HG03442 (cell line): ENCODE measurements at regions not wholly inside any gene's neighbourhood (a gene's known extent, or its start where the extent isn't known, plus 50 kb on each side); places are given as distances from the start of the nearest gene placed in this dataset.
A peak's percentile ranks its signal among the peaks of the same experiment; 100 is the strongest.

Source experiments
- ATAC-seq: cut with Tn5 transposase; IDR thresholded peaks from one replicate; pipeline ENCODE4 v1.9.1; 2021; ENCODE audit warnings: mild to moderate bottlenecking, moderate library complexity; ENCODE audit not compliant: unreplicated experiment

DNA sequence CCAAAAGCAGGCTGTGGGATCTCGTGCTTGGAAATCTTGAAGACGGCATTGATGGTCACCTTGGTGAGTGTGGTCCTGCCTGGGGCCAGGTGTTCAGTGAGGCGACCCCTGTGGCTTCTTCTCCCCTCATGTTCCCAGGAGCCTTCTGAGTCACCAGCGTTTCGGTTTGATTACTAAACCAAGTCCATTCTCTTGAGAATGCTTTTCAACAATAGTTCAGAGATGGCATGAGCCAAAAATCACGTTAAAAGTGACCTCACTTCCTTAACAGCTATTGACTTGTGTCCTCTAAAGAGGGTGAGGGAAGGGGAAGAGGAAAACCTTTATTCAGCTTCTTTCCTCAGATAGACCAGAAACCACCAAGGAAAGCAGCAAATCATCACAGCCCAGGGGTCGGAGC, 315.2 kb downstream of the GATA3 start:
- peak; percentile 81 for ATAC-seq

DNA sequence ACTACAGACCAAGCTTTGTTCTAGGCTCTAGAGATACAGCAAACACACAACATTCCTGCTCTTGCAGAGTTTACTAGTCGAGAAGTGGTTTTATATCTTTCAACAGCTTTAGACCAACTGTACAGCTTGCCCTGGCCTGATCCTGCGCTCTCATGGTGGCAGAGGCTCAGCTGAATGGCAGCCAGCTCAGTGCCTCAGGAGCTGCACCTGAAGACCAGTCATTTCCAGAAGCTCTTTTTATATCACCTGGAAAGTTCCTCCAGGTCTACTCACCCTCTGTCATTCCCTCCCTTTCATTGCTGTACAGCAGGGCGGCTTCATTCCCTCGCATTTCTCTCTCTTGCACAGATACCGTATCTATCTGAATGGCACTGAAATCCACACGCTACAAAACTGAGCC, 319.8 kb downstream of the GATA3 start:
- no peak for ATAC-seq

DNA sequence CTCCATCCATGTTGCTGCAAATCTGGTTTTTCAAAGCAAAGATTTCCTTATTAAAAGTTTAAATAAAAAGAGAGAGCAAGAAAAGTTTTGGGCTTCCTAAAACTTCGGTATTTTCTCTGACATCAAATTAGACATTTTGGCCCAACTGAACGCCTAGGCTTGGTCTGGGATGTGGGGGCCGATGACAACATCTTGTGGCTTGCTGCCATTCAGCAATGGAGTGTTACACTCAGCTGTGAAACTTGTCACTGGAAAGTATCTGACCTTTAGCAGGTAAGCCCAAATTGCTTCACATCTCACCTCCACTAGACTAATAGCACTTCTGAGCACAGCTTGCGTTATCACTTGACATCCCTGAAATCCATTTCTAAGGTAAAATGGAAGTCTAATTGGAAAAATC, 320.6 kb downstream of the GATA3 start:
- no peak for ATAC-seq

DNA sequence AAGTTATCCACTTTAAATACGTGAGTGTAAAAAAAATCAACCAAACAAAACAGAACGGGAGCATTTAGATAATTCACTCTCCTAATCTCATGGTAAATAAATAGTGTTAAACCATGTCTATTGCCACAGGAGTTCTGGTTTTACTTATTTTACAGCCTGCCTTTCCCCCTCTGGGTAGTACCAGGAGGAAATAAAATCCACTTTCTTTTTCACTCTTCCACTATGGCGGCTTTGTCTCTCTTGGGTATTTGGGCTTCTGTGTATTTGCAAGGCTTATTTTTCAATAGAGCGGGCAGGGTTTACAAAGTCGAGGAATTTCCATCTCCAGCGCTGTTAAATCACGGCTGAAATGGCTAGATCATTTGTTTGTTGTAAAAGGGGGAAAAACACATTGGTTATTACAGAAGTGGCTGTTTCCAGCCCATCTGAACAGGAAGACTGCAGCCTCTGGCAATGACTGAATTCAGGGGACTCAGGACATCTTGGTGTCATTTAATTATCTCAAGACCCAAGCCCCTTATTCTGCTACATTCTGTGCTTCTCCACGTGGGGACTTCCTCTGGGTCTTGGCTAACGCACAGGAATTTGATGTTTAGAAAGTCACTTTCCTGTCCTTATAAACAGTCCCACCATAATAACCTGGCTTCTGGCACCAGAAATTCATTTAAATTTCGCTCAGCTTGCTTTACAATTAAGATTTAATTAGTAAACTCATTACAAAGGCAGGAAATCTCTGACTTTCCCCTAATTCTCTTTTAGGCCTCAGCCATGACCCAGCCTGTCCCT, 323.9 kb downstream of the GATA3 start:
- no peak for ATAC-seq

DNA sequence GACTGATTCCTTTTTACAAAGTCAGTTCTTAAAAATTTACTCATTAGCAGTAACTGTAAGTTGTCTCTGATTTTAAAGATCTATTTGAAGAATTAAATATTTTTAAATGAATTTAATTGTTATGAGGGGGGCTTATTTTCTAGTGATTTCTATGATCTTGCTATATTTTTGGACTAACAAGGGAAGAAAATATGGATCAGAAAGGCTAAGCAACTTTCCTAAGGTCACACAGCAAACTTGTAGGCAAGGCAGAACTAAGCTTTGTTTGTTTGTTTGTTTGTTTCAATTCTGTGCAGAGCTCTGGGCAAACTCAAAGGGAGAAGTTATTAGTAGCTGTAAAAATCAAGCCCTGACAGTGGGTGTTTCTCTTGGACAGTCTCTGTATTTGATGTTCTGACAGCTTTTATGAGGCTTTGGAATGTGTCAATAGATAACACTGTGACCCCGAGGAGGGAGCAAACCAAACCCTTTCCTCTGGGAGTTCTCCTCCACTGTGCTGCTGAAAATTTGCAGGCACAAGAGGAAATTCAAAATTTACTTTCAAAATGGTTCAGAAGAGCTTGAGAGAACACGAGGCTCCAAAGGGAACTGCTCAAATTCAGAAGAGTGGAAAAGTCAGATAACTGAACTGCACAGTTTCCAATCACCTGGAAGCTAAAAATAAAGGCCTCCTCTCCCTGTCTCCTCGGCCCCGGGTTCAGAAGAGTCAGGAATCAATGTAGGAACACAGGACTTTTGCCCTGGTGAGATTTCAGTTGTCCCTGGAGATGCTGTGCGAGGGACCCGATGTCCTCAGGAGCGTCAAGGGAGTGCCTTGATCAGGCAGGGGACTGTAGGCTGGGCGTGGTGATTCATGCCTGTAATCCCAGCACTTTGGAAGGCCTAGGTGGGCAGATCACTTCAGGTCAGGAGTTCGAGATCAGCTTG, 325.7 kb downstream of the GATA3 start:
- ATAC-seq: no peak

- no peak for ATAC-seq
Measured at GRCh38 chr10:8380833-8381496, 326.5 kb downstream of the GATA3 start.

- no peak for ATAC-seq
Measured at GRCh38 chr10:8386781-8387180, 332.3 kb downstream of the GATA3 start.

DNA sequence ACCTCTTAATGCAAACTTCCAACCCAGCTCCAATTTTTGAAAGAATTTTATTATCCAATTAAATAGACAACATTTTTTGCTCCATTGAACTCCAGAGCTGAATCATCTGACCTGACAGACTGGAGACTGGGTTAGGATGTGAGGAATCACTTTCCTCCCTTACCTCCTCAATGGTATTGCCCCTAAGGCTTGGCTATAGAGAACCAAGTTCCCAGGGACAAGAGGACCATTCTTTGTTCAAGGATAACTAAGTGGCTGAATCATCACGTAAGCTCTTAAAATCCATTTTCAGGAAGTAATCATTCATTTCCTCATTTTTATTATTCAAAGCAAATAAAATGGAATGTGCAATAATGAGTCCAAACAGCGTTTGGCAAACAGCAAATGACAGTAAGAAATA, 335.1 kb downstream of the GATA3 start:
- ATAC-seq: no peak

DNA sequence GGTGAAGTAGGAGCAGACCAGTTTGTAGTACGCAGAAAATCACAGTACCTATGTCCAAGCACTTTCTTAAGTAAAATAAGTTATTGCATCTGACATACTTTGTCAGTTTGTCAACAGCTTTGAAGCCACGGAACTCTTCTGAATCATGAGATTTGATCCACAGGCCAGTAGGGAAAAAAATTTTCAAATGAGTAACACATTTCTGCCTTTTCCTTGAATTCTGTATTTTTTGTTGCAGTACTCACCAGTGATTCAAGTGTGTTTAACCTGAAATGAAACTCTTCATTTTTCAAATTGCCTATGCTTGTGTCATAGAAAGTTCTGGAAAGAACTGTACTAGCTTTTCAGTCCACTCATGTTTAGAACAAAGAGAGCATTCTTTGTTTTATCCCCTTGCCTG, 337.7 kb downstream of the GATA3 start:
- ATAC-seq: no peak

GRCh38 chr10:8393531-8393930, 339.0 kb downstream of the GATA3 start:
- ATAC-seq: no peak

DNA sequence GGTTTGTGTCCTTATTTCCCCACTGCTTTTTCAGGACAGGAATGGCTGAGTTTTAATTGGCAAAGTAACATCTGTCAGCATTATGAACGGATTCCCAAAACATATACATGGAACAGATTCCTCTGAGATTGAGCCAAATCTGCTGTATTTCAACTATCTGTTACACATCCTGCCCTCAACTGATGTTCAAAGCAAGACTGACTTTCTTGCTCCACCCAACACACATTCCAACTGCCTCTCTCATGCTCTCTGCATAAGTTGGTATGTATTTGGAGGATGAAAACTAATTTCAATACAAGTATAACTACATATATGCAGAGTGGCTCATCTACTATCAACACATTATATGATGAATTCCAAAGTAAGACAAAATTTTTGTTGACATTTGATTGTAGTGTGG, 342.2 kb downstream of the GATA3 start:
- ATAC-seq: no peak

- ATAC-seq: no peak
Measured at GRCh38 chr10:8398771-8399170, 344.3 kb downstream of the GATA3 start.

GRCh38 chr10:8400151-8400550, 345.7 kb downstream of the GATA3 start:
- ATAC-seq: no peak

GRCh38 chr10:8400892-8401291, 346.4 kb downstream of the GATA3 start:
- no peak for ATAC-seq

DNA sequence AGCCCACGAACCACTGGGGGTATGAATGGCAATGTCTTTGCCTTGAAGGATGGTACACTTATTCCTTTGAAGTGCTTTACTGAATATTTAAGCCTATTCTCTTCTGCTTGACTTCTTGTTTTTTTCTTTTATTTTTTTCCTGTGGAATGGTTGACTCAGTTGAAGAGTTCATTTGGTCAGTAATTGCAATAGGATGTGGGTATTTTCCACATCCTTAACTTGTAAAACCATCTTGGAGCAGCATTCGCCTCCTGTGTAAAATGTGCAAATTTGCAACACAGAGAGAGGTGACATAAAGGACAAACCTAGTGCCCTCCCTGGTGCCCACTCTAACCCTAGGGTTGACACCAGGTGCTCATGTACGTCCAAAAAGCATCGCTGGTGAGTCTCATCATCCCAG, 347.0 kb downstream of the GATA3 start:
- ATAC-seq: no peak

DNA sequence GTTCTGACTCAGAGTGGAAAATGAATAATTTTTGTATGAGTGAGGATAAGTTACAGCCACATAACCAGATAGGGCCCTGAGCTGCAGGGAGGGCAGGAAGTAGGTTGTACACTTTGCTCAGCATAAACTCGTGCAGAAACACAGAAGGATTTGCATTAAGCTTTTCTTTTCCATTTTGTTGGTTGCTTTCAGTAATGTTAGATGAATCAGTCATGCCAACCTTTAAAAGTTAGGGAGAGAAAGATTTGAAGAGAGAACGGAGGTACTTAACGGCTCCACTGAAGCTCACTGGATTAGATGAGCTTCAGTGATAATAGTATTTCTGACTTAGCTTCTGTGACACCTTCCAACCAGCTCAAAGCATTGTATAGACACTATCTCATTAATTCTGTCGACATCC, 348.1 kb downstream of the GATA3 start:
- ATAC-seq: no peak

DNA sequence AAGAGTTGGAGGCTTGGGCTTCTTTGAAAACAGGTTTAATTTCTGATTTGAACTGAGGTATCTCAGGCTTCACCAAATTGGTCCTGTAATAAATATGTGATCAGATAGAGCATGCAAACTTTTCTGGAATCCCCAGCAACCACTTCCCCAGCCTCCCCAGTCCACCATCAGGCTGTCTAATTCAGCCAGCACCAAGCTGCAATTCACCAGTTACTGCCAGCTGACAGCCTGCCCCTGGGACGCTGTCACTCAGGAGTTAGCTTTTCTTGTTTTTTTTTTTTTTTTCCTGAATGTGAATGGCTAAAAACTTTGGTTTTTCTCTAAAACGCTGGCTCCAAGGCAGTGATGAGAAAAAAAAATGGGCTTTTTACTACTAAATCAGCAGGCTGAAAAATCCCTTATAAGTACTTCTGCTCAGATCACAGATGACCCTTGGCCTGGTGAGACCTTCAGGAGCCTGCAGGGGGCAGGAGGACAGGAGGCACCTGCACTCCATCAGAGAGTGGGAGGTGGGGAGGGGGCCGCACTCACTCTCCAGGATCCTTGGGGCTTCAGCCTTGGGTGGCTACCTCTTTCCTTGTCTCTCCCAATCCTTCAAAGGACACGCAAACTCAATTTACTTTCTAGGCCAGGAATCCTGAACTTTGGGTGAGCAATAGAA, 349.4 kb downstream of the GATA3 start:
- peak; percentile 33 for ATAC-seq

DNA sequence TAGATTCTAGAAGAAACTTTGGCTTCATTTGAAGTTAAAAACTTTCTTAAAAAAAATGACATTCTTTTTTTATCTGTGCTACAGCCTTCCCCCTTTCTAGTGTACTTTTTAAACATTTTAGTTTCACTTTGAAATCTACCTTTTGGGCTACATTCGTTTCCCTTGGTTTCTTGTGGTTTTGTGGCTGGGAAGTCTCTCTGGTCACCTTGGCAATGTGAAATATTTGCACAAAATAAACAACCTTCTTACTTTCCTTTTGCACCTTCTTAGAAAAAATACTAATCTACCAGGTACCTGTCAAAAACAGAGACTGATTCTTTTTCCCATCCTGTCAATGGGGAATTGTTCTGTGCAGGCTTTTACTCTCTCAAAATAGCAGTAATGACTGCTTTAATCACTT, 350.2 kb downstream of the GATA3 start:
- ATAC-seq: peak; percentile 73

GRCh38 chr10:8405596-8405995, 351.1 kb downstream of the GATA3 start:
- ATAC-seq: no peak

- no peak for ATAC-seq
Measured at GRCh38 chr10:8407501-8408021, 353.1 kb downstream of the GATA3 start.

DNA sequence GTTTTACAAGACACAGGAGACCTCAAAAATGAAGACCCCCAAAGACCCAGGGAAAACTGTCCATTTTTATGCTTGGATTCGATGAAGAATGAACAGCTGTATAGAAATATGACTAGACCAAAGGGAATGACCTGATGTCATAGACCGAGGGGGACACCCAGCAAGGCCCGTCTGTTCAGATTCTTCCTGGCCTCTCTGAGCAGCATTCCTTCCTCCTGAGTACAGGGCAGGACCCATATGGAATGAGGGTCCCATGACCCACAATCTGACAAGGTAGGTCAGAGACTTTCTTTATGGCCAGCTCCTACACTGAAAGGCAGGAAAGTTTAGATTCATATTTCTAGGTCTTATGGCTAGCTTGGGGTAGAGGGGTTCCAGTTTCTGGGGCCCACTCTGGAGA, 356.0 kb downstream of the GATA3 start:
- ATAC-seq: no peak
